ENCODE measurements at regions not wholly inside any gene's neighbourhood (a gene's known extent, or its start where the extent isn't known, plus 50 kb on each side); places are given as distances from the start of the nearest gene placed in this dataset.

DNA sequence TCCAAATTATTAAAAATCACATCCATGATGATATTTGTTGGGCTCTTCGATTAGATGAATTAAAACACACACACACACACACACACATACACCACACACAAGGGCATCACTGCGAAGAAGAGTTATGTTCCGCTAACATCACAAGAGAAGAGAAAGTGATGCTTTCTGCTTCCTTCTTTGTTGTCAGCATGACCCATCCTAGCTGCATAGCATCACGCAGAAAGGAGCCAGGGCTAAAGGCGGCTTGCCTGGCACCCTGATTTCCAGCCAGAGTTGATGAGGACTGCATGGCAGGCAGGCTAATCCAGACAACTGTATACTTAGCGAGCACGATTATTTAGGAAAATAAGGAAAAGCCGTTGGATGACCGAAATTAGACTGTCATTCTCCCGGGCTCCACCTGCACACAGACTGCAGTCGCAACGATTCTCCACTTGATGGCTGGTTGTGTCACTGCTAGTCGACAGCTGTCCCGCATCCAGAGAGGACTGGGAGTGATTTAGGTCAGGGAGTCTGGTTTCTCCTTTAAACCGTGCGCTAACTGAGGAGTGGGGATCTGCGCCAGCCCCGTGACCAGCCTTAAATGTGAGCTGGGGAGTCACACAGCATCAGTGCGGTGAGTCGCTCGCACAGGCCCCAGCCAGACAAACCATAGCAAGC is 70.6 kb upstream of the SOX4 start:
- no peak for FAIRE-seq

- no peak for FAIRE-seq
Measured at GRCh38 chr6:21523652-21524051, 69.9 kb upstream of the SOX4 start.

GRCh38 chr6:21524201-21524600 is 69.3 kb upstream of the SOX4 start:
- no peak for FAIRE-seq

GRCh38 chr6:21526974-21527373 is 66.6 kb upstream of the SOX4 start:
- FAIRE-seq, result no peak

DNA sequence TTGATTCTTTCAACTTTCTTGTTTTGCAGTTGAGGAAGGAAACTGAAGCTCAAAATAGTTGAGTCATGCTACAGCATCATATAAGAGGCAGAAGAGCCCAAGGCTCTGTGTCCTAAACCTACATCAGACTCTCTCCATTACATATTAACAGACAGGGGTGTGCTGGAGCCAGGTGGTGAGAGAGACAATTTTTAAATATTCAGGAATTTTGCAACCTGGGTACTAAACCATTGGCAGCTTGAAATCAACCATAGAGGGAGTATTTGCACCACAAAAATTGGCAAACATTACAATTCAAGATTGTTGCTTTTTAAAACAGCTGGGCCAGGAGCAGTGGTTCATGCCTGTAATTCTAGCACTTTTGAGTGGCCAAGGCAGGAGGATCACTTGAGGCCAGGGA is 65.8 kb upstream of the SOX4 start:
- no peak for FAIRE-seq

- no peak for FAIRE-seq
Measured at GRCh38 chr6:21529431-21529830, 64.1 kb upstream of the SOX4 start.

- FAIRE-seq, result no peak
Measured at GRCh38 chr6:21531393-21531792, 62.2 kb upstream of the SOX4 start.

GRCh38 chr6:21533678-21534077 is 59.9 kb upstream of the SOX4 start:
- no peak for FAIRE-seq

- FAIRE-seq, result no peak
Measured at GRCh38 chr6:21536280-21536766, 57.2 kb upstream of the SOX4 start.

- FAIRE-seq, result no peak
Measured at GRCh38 chr6:21537637-21538036, 55.9 kb upstream of the SOX4 start.

DNA sequence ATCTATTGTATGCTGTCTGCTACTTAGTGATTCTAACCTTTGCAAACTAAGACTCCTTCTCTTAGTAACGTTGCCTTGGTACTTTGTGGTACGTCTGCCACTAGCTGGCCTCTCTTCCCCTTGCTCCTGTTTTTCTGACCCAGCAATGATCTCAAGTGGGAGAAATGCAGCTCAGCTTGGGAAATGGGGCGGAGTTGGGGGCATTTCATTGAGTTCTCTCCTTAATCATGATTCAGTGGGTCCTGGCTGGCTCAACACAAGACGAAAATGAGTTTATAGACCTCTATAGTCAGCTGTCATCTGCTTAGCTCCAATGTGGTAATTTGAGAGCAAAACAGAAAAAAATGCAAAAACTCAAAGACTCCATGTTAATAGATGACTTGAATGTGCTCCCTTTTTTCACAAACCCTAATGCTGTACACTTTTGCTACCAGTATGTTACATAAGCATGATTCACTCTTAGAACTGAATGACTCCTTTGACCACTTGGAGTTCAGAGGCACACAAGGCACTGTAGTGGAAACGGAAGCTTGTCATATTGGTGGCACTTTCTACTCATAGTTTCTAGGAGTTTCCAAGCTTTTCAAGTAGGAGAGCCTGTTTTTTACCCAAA is 55.3 kb upstream of the SOX4 start:
- no peak for FAIRE-seq

DNA sequence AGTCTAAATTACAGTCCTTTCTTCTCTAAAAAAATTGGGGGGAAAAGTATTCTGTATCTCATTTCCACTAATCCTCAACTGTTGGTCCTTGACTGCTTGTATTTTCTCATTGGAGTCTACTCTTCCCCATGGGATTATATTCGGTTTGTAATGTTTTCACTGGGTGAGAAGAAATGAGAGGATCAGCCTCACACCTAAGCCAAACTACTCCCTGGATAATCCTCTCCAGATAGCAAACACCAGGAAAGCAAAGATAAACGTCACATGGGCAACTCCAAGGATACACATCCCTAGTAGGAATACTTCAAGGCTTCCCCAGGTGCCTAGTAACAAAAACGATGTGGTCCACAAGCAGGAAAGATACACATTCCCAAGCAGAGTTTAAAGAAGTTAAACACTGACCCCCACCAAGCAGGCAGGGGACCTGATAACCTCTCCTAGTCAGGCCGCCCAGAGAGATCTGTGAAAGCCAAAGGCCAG is 53.9 kb upstream of the SOX4 start:
- no peak for FAIRE-seq

All from islet of Langerhans (tissue), 1 donor.